ENCODE measurements at regions not wholly inside any gene's neighbourhood (a gene's known extent, or its start where the extent isn't known, plus 50 kb on each side); places are given as distances from the start of the nearest gene placed in this dataset.

DNA sequence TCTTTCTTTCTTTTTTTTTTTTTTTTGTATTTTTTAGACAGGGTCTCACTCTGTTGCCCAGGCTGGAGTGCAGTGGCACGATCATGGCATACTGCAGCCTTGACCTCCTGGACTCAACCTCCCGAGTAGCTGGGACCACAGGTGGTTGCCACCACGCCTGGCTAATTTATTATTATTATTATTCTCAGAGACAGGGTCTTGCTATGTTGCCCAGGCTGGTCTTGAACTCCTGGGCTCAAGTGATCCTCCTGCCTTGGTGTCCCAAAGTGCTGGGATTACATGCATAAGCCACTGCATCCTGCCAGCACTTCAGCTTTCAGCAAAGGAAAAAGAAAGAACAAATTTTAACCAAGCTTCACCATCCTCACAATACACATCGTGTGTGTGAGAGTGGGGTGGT, 97.9 kb upstream of the SERBP1 start:
- DNase-seq (ENCODE audit: low read depth), result no peak
- TF ChIP-seq, protein P1, sequence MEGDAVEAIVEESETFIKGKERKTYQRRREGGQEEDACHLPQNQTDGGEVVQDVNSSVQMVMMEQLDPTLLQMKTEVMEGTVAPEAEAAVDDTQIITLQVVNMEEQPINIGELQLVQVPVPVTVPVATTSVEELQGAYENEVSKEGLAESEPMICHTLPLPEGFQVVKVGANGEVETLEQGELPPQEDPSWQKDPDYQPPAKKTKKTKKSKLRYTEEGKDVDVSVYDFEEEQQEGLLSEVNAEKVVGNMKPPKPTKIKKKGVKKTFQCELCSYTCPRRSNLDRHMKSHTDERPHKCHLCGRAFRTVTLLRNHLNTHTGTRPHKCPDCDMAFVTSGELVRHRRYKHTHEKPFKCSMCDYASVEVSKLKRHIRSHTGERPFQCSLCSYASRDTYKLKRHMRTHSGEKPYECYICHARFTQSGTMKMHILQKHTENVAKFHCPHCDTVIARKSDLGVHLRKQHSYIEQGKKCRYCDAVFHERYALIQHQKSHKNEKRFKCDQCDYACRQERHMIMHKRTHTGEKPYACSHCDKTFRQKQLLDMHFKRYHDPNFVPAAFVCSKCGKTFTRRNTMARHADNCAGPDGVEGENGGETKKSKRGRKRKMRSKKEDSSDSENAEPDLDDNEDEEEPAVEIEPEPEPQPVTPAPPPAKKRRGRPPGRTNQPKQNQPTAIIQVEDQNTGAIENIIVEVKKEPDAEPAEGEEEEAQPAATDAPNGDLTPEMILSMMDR (IDR thresholded peaks at IDR 0.05; ENCODE audit: insufficient read depth, low read depth, low read length), result no peak
- H3K4me3 ChIP-seq (ENCODE audit: low read depth, low read length), result no peak overlapping the region

DNA sequence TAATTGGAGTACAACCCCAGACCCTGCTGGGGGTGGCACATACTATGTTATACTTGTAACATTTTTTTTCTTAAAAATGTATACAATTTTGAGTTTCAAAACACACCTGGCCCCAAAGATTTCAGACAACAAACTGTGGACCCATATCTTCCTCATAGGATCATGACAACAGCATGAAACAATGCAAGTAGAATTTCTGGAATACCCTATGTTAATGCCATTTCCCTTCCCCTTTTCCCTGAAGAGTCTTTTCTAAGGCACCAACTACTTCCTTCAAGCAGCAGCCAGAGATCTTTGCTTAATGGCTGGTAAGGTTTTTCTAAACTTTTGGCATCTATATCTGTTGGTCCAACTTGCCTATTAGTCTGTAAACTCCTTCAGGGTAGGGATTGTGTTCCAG, 99.9 kb upstream of the SERBP1 start:
- DNase-seq (ENCODE audit: low read depth), result no peak
- TF ChIP-seq, protein P1 (IDR thresholded peaks at IDR 0.05; ENCODE audit: insufficient read depth, low read depth, low read length), result no peak
- no peak overlapping the region for H3K4me3 ChIP-seq (ENCODE audit: low read depth, low read length)

DNA sequence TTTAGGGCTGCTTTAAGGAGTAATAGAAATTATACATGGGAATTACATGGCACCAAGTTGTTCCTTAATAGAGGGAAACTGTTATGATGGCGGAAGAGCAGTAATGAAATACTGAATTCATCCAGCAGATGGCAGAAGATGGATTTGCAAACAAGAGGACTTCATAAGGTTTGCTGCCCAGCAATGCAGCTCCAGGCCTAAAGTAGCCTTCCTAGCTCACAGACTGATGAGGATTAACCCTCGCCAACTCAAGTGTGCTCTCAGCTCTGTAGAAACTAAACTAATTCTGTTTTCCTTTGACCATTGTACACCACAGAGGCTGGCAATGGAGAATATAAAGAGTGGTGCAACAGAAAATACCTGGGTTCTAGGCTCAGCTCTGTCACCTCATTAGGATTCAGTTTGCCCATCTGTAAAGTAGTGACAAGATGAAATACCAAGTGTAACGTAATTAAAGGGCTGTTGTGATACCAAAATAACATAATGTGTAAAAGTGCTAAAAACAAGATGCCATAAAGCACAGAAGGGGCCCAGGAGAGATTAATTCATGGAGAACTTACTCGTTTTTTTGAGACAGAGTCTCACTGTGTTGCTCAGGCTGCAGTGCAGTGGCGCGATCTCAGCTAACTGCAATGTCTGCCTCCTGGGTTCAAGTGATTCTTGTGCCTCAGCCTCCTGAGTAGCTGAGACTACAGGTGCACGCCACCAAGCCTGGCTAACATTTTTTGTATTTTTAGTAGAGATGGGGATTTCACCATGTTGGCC, 102.4 kb upstream of the SERBP1 start:
- TF ChIP-seq, protein P1 (IDR thresholded peaks at IDR 0.05; ENCODE audit: insufficient read depth, low read depth, low read length), result peak; percentile 65

DNA sequence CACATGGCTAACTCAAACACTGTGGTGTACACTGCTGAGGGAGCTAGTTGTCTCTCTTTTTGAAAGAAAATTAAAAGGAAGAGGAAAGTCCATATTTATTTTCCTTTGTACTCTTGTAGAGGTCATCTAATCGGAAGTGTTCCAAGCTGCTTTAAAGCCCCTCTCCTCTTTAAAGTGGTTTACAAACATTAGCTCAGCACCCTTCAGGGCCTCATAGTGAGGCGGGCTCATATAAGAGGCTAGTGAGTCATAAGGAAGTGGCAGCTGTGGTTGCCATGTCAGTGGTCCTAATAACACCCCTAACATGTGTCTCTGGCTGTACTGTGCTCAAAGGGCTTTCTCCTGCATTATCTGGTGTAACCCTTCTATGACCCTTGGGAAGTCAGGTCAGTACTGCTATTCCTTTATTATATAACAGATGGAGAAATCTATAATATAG, 104.4 kb upstream of the SERBP1 start:
- no peak overlapping the region for H3K4me3 ChIP-seq (ENCODE audit: low read depth, low read length)
- TF ChIP-seq, protein P1 (IDR thresholded peaks at IDR 0.05; ENCODE audit: insufficient read depth, low read depth, low read length), result no peak
- DNase-seq (ENCODE audit: low read depth), result peak; percentile 27

More for the DNA sequence above, 102.4 kb upstream of the SERBP1 start:
- DNase-seq (ENCODE audit: low read depth), result peak; percentile 85
- H3K4me3 ChIP-seq (ENCODE audit: low read depth, low read length), result no peak overlapping the region

DNA sequence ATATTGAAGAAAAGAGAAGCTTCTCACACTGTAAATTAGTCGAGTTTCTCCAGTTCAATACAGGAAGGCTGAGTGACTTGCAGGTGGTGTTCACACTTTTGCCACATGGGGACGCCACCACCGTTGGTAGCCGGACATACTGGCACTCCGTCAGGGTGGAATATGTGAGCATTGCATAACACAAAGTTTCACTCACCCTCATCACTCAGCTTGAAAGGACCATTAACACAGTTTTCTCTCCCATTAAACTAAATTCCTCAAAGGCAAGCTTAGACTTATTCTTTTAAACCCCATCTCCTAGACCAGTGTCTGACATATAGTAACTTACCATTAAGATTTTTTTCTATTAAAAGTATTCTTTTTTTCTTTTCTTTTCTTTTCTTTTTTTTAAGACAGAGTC, 105.3 kb upstream of the SERBP1 start:
- peak; percentile 88 for DNase-seq (ENCODE audit: low read depth)
- H3K4me3 ChIP-seq (ENCODE audit: low read depth, low read length), result no peak overlapping the region

DNA sequence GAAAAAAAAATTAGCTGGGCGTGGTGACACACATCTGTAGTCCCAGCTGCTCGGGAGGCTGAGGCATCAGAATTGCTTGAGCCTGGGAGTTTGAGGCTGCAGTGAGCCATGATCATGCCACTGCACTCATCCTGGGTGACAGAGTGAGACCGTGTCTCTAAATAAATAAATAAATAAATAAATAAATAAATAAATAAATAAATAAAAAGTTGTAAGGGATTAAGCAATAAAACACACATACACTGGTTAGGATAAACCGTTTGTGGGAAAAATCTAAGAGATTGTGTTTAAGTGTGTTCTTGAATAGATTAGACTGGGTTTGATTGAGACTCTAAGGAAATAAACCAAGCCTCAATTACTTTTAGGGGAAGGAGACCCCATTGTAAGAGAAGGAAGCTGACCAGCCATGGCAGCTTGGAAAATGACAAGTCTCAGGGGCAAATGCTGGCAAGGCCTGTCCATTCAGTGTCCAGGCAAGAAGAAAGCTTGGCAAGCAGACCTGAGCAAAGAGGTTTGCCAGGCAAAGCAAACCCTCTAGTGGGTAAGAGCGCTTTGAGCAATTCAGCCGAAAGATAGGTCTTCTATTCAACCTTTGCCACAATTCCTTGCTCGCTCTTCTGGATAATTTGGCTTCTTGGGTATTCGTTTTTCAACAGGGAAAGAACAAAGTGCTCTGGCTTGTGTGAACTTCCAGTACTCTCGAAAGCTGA, 106.9 kb upstream of the SERBP1 start:
- no peak overlapping the region for H3K4me3 ChIP-seq (ENCODE audit: low read depth, low read length)
- TF ChIP-seq, protein P1 (IDR thresholded peaks at IDR 0.05; ENCODE audit: insufficient read depth, low read depth, low read length), result no peak
- no peak for DNase-seq (ENCODE audit: low read depth)

More for the DNA sequence above, 105.3 kb upstream of the SERBP1 start:
- TF ChIP-seq, protein P1 (IDR thresholded peaks at IDR 0.05; ENCODE audit: insufficient read depth, low read depth, low read length), result peak; percentile 99
